HAP-1 (cell line): ENCODE measurements at regions not wholly inside any gene's neighbourhood (a gene's known extent, or its start where the extent isn't known, plus 50 kb on each side); places are given as distances from the start of the nearest gene placed in this dataset.
"Not testable (repeated sequence)": the region's sequence is repeated elsewhere in the genome, so short reads cannot be mapped to it uniquely, and the experiment has no call there.

Experiments
- DNase-seq, 2 experiments: peaks; one replicate each; pipeline ENCODE4 v3.0.0-alpha.2; 2016 to 2020; ENCODE audit warnings: low spot score in 2 of 2
- H3K27me3 ChIP-seq: fragments of 250-450 bp; sonication (Bioruptor Pico); 2 replicates; pipeline ENCODE4 v1.5.1; 2020; ENCODE audit warnings: low read depth, mild to moderate bottlenecking, moderate library complexity
- H3K36me3 ChIP-seq: fragments of 250-450 bp; sonication (Bioruptor Pico); replicated peaks from 2 replicates; pipeline ENCODE4 v1.5.1; 2020; ENCODE audit warnings: mild to moderate bottlenecking
- H3K4me1 ChIP-seq: fragments of 250-450 bp; sonication (Bioruptor Pico); 2 replicates; pipeline ENCODE4 v1.5.1; 2020; ENCODE audit warnings: mild to moderate bottlenecking
- H3K4me3 ChIP-seq: fragments of 250-450 bp; sonication (Bioruptor Pico); 2 replicates; pipeline ENCODE4 v1.5.1; 2020; ENCODE audit warnings: mild to moderate bottlenecking, moderate library complexity
- H3K9me3 ChIP-seq: fragments of 250-450 bp; sonication (Bioruptor Pico); 2 replicates; pipeline ENCODE4 v1.5.1; 2020; ENCODE audit warnings: mild to moderate bottlenecking, moderate library complexity
- in situ Hi-C: fragments of 300-500 bp; cut with MboI; formaldehyde crosslinking; loops from 3 replicates; pipeline ENCODE4 v1.14.3; 2020; ENCODE audit warnings: low sequenced_read_pairs, inconsistent platforms, mixed read lengths

- H3K4me1 ChIP-seq, in situ Hi-C loops, H3K36me3 ChIP-seq, H3K9me3 ChIP-seq, H3K4me3 ChIP-seq, H3K27me3 ChIP-seq: not testable (repeated sequence)
- DNase-seq = peak in 1 of 2 experiments; percentile 6
Observed at GRCh38 chr6:114928731-114929130, 585.9 kb upstream of the HS3ST5 start.

- in situ Hi-C loops = no loop called here
- no peaks in the 10 kb centered on the region for H3K9me3 ChIP-seq
- H3K4me1 ChIP-seq = no peaks in the 10 kb centered on the region
- H3K4me3 ChIP-seq = no peak overlapping the region
- no peaks in the 10 kb centered on the region for H3K36me3 ChIP-seq
- no peak for DNase-seq
- H3K27me3 ChIP-seq = no peaks in the 10 kb centered on the region
Observed at GRCh38 chr6:114906096-114906495, 563.3 kb upstream of the HS3ST5 start.

- in situ Hi-C loops = no loop called here
- no peaks in the 10 kb centered on the region for H3K36me3 ChIP-seq
- H3K4me3 ChIP-seq = no peak overlapping the region
- no peaks in the 10 kb centered on the region for H3K4me1 ChIP-seq
- no peaks in the 10 kb centered on the region for H3K27me3 ChIP-seq
- DNase-seq = no peak
- H3K9me3 ChIP-seq = no peaks in the 10 kb centered on the region
Observed at GRCh38 chr6:114897536-114897935, 554.7 kb upstream of the HS3ST5 start.

- no peaks in the 10 kb centered on the region for H3K4me1 ChIP-seq
- no peak overlapping the region for H3K4me3 ChIP-seq
- H3K36me3 ChIP-seq = no peaks in the 10 kb centered on the region
- in situ Hi-C loops = no loop called here
- DNase-seq = no peak
- no peaks in the 10 kb centered on the region for H3K9me3 ChIP-seq
- H3K27me3 ChIP-seq = 0 out of 2 replicates have a peak, but pooled peaks cover 4% of the 10 kb centered on the region
Observed at GRCh38 chr6:114892211-114892610, 549.4 kb upstream of the HS3ST5 start.

GRCh38 chr6:114888241-114888640 lies 545.4 kb upstream of the HS3ST5 start:
- DNase-seq = no peak
- no peaks in the 10 kb centered on the region for H3K4me1 ChIP-seq

GRCh38 chr6:114886670-114887436 lies 544.0 kb upstream of the HS3ST5 start:
- Histone ChIP-seq H3K4me1 (no peaks in the 10 kb centered on the region), H3K4me3 (no peak overlapping the region), H3K27me3 (0 out of 2 replicates have a peak, but pooled peaks cover 4% of the 10 kb centered on the region), H3K9me3 (no peaks in the 10 kb centered on the region), H3K36me3 (no peaks in the 10 kb centered on the region)
- in situ Hi-C loops = no loop called here
- DNase-seq = no peak

More at GRCh38 chr6:114888241-114888640, 545.4 kb upstream of the HS3ST5 start:
- in situ Hi-C loops = no loop called here
- Histone ChIP-seq H3K4me3 (no peak overlapping the region), H3K36me3 (no peaks in the 10 kb centered on the region), H3K9me3 (no peaks in the 10 kb centered on the region), H3K27me3 (0 out of 2 replicates have a peak, but pooled peaks cover 4% of the 10 kb centered on the region)

GRCh38 chr6:114879693-114880092 lies 536.9 kb upstream of the HS3ST5 start:
- no peak overlapping the region for H3K4me3 ChIP-seq
- H3K36me3 ChIP-seq = no peaks in the 10 kb centered on the region
- H3K4me1 ChIP-seq = no peaks in the 10 kb centered on the region
- H3K27me3 ChIP-seq = no peaks in the 10 kb centered on the region
- in situ Hi-C loops = no loop called here
- no peak for DNase-seq
- no peaks in the 10 kb centered on the region for H3K9me3 ChIP-seq

GRCh38 chr6:114878091-114878490 lies 535.3 kb upstream of the HS3ST5 start:
- no peaks in the 10 kb centered on the region for H3K27me3 ChIP-seq
- DNase-seq = no peak
- no peaks in the 10 kb centered on the region for H3K9me3 ChIP-seq
- in situ Hi-C loops = no loop called here
- H3K36me3 ChIP-seq = no peaks in the 10 kb centered on the region
- no peak overlapping the region for H3K4me3 ChIP-seq
- no peaks in the 10 kb centered on the region for H3K4me1 ChIP-seq

- Histone ChIP-seq H3K4me3 (no peak overlapping the region), H3K27me3 (no peaks in the 10 kb centered on the region), H3K4me1 (no peaks in the 10 kb centered on the region), H3K36me3 (no peaks in the 10 kb centered on the region), H3K9me3 (no peaks in the 10 kb centered on the region)
- in situ Hi-C loops = no loop called here
- DNase-seq = no peak
Observed at GRCh38 chr6:114874410-114874809, 531.6 kb upstream of the HS3ST5 start.

GRCh38 chr6:114865506-114865905 lies 522.7 kb upstream of the HS3ST5 start:
- H3K36me3 ChIP-seq, H3K27me3 ChIP-seq, H3K4me1 ChIP-seq, DNase-seq, H3K4me3 ChIP-seq, H3K9me3 ChIP-seq, in situ Hi-C loops: not testable (repeated sequence)

GRCh38 chr6:114863610-114864009 lies 520.8 kb upstream of the HS3ST5 start:
- Histone ChIP-seq H3K36me3 (no peaks in the 10 kb centered on the region), H3K4me3 (no peak overlapping the region), H3K9me3 (no peaks in the 10 kb centered on the region), H3K4me1 (no peaks in the 10 kb centered on the region), H3K27me3 (peaks cover 3% of the 10 kb centered on the region; the same call in 1 of the 2 replicates)
- in situ Hi-C loops = no loop called here
- DNase-seq = no peak

- H3K27me3 ChIP-seq = peaks cover 3% of the 10 kb centered on the region; the same call in 1 of the 2 replicates
- H3K4me3 ChIP-seq = no peak overlapping the region
- no peaks in the 10 kb centered on the region for H3K4me1 ChIP-seq
- DNase-seq = no peak
- in situ Hi-C loops = no loop called here
- H3K9me3 ChIP-seq = no peaks in the 10 kb centered on the region
- H3K36me3 ChIP-seq = no peaks in the 10 kb centered on the region
Observed at GRCh38 chr6:114862819-114863218, 520.0 kb upstream of the HS3ST5 start.

GRCh38 chr6:114862064-114862463 lies 519.2 kb upstream of the HS3ST5 start:
- H3K9me3 ChIP-seq = no peaks in the 10 kb centered on the region
- DNase-seq = no peak
- H3K36me3 ChIP-seq = no peaks in the 10 kb centered on the region
- no peak overlapping the region for H3K4me3 ChIP-seq
- peaks cover 3% of the 10 kb centered on the region; the same call in 1 of the 2 replicates for H3K27me3 ChIP-seq
- H3K4me1 ChIP-seq = no peaks in the 10 kb centered on the region
- in situ Hi-C loops = no loop called here

- no peaks in the 10 kb centered on the region for H3K36me3 ChIP-seq
- in situ Hi-C loops = no loop called here
- H3K4me3 ChIP-seq = no peak overlapping the region
- 0 out of 2 replicates have a peak, but pooled peaks cover 2% of the 10 kb centered on the region for H3K27me3 ChIP-seq
- DNase-seq = no peak
- no peaks in the 10 kb centered on the region for H3K9me3 ChIP-seq
- no peaks in the 10 kb centered on the region for H3K4me1 ChIP-seq
Observed at GRCh38 chr6:114844359-114844758, 501.5 kb upstream of the HS3ST5 start.
